ENCODE measurements at regions not wholly inside any gene's neighbourhood (a gene's known extent, or its start where the extent isn't known, plus 50 kb on each side); places are given as distances from the start of the nearest gene placed in this dataset.

DNA sequence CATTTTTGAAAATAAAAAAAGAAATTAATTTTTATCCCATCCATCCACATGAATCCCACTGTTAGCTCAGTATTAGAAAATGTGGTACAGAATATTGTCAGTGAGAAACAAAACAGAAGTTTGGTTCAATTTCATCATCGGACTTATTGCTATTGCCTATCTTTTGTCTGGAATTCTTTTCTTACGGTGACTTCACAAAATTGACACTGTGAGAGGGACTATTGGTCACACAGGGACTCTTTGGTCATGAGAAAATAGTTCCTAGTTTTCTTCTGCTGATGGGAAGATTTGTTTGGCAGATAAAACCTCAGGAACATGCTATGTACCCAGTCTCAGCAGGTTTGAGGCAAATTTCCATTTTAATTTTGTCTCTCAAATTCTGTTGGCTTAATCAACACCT lies 186.2 kb upstream of the ELL2 start:
- no peak for TF ChIP-seq CTCF (IDR thresholded peaks at IDR 0.05)
- no peak for ATAC-seq (ENCODE audit: low FRiP score)
- no peak for DNase-seq (ENCODE audit: low spot score)

- no peak for TF ChIP-seq CTCF (IDR thresholded peaks at IDR 0.05)
- ATAC-seq (ENCODE audit: low FRiP score) (no peak), DNase-seq (ENCODE audit: low spot score) (no peak)
These were observed 185.0 kb upstream of the ELL2 start for GRCh38 chr5:96146675-96147074.

- no peak for TF ChIP-seq CTCF (IDR thresholded peaks at IDR 0.05)
- DNase-seq (ENCODE audit: low spot score) (no peak), ATAC-seq (ENCODE audit: low FRiP score) (no peak)
These were observed 182.6 kb upstream of the ELL2 start for GRCh38 chr5:96144289-96144688.

- ATAC-seq (ENCODE audit: low FRiP score) (no peak), DNase-seq (ENCODE audit: low spot score) (no peak)
- no peak for TF ChIP-seq CTCF (IDR thresholded peaks at IDR 0.05)
These were observed 181.8 kb upstream of the ELL2 start for GRCh38 chr5:96143450-96143849.

GRCh38 chr5:96142786-96143434 lies 181.3 kb upstream of the ELL2 start:
- no peak for TF ChIP-seq CTCF (IDR thresholded peaks at IDR 0.05)
- ATAC-seq (ENCODE audit: low FRiP score): no peak
- DNase-seq (ENCODE audit: low spot score): no peak

- ATAC-seq (ENCODE audit: low FRiP score) (no peak), DNase-seq (ENCODE audit: low spot score) (no peak)
These were observed 180.6 kb upstream of the ELL2 start for GRCh38 chr5:96142184-96142781.

More at GRCh38 chr5:96142184-96142781, 180.6 kb upstream of the ELL2 start:
- no peak for TF ChIP-seq CTCF (IDR thresholded peaks at IDR 0.05)
